Loucy (cell line): ENCODE measurements at regions not wholly inside any gene's neighbourhood (a gene's known extent, or its start where the extent isn't known, plus 50 kb on each side); places are given as distances from the start of the nearest gene placed in this dataset.
"Not testable (repeated sequence)": the region's sequence is repeated elsewhere in the genome, so short reads cannot be mapped to it uniquely, and the experiment has no call there.

Source experiments
- EZH2phosphoT487 ChIP-seq: fragments of 200-600 bp; IDR thresholded peaks from 2 replicates; pipeline ENCODE4 v1.6.1; 2018; ENCODE audit warnings: antibody characterized with exemption, mild to moderate bottlenecking, moderate library complexity, borderline replicate concordance
- TF ChIP-seq, protein P1 (sequence below): fragments of 200-600 bp; sonication (generic); conservative IDR thresholded peaks from 2 replicates; pipeline ENCODE4 v1.5.1; 2014; ENCODE audit warnings: mild to moderate bottlenecking, antibody characterized with exemption, low read length

DNA sequence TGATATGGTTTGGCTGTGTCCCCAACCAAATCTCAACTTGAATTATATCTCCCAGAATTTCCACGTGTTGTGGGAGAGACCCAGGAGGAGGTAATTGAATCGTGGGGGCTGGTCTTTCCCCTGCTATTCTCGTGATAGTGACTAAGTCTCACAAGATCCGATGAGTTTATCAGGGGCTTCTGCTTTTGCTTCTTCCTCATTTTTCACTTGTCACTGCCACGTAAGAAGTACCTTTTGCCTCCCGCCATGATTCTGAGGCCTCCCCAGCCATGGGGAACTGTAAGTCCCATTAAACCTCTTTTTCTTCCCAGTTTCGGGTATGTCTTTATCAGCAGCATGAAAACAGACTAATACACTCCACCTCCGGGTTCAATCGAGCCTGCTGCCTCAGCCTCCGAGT is 54.3 kb upstream of the BICDL1 start:
- TF ChIP-seq, protein P1, sequence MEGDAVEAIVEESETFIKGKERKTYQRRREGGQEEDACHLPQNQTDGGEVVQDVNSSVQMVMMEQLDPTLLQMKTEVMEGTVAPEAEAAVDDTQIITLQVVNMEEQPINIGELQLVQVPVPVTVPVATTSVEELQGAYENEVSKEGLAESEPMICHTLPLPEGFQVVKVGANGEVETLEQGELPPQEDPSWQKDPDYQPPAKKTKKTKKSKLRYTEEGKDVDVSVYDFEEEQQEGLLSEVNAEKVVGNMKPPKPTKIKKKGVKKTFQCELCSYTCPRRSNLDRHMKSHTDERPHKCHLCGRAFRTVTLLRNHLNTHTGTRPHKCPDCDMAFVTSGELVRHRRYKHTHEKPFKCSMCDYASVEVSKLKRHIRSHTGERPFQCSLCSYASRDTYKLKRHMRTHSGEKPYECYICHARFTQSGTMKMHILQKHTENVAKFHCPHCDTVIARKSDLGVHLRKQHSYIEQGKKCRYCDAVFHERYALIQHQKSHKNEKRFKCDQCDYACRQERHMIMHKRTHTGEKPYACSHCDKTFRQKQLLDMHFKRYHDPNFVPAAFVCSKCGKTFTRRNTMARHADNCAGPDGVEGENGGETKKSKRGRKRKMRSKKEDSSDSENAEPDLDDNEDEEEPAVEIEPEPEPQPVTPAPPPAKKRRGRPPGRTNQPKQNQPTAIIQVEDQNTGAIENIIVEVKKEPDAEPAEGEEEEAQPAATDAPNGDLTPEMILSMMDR = not testable (repeated sequence)
- TF ChIP-seq EZH2phosphoT487 = not testable (repeated sequence)
